OCI-LY3 (cell line): ENCODE measurements at regions not wholly inside any gene's neighbourhood (a gene's known extent, or its start where the extent isn't known, plus 50 kb on each side); places are given as distances from the start of the nearest gene placed in this dataset.

Experiments used
- H2AFZ ChIP-seq: fragments of 200-600, 300-600 bp; shearing (Covaris generic); 2 replicates; pipeline ENCODE4 v1.6.0; 2014; ENCODE audit warnings: antibody characterized with exemption, low read depth, low read length
- H3K27ac ChIP-seq: fragments of 200-600, 300-600 bp; sonication (generic); 2 replicates; pipeline ENCODE4 v1.5.1; 2014; ENCODE audit warnings: mild to moderate bottlenecking, low read length, moderate library complexity, mixed read lengths
- H3K27me3 ChIP-seq: fragments of 200-600, 300-600 bp; sonication (generic); 2 replicates; pipeline ENCODE4 v1.6.1; 2014; ENCODE audit warnings: low read depth, low read length, mixed read lengths
- H3K36me3 ChIP-seq: fragments of 200-600, 300-600 bp; sonication (generic); replicated peaks from 2 replicates; pipeline ENCODE3; 2014; ENCODE audit warnings: low read depth, low read length, mixed read lengths
- H3K4me1 ChIP-seq: fragments of 300-600, 200-600 bp; sonication (generic); 2 replicates; pipeline ENCODE4 v1.6.1; 2014; ENCODE audit warnings: low read length, mixed read lengths
- H3K4me2 ChIP-seq: fragments of 200-600, 300-600 bp; sonication (generic); 2 replicates; pipeline ENCODE4 v1.6.1; 2014; ENCODE audit warnings: low read length, mixed read lengths
- H3K4me3 ChIP-seq: fragments of 300-600, 200-600 bp; sonication (generic); 2 replicates; pipeline ENCODE4 v1.5.1; 2014; ENCODE audit warnings: antibody characterized with exemption, mild to moderate bottlenecking, low read length, moderate library complexity
- H3K79me2 ChIP-seq: fragments of 300-600, 200-600 bp; shearing (Covaris generic); 2 replicates; pipeline ENCODE4 v1.6.1; 2014; ENCODE audit warnings: mild to moderate bottlenecking, low read length, mixed read lengths
- H3K9ac ChIP-seq: fragments of 300-600, 200-600 bp; shearing (Covaris generic); 2 replicates; pipeline ENCODE4 v1.6.0; 2014; ENCODE audit warnings: mild to moderate bottlenecking, low read length, moderate library complexity
- H3K9me3 ChIP-seq: fragments of 200-600, 300-600 bp; shearing (Covaris generic); 2 replicates; pipeline ENCODE4 v1.6.1; 2014; ENCODE audit warnings: low read length, mixed read lengths; ENCODE audit not compliant: insufficient read depth
- H4K20me1 ChIP-seq: fragments of 200-600, 300-600 bp; sonication (generic); 2 replicates; pipeline ENCODE4 v1.6.1; 2016; ENCODE audit warnings: low read length, mixed read lengths; ENCODE audit not compliant: insufficient read depth
- EZH2phosphoT487 ChIP-seq: fragments of 200-600 bp; shearing (Covaris generic); IDR thresholded peaks from 2 replicates; pipeline ENCODE4 v1.6.1; 2018; ENCODE audit warnings: antibody characterized with exemption, mixed run types, low read depth
- TF ChIP-seq, protein P1 (sequence below): fragments of 200-600, 300-600 bp; sonication (generic); IDR thresholded peaks from 2 replicates; pipeline ENCODE4 v1.5.1; 2014; ENCODE audit warnings: antibody characterized with exemption, low read length, low read depth

GRCh38 chr3:77837456-77838025, 797.6 kb downstream of the ROBO2 start:
- no peak overlapping the region for H2AFZ ChIP-seq
- no peaks in the 10 kb centered on the region for H3K36me3 ChIP-seq
- no peaks in the 10 kb centered on the region for H4K20me1 ChIP-seq
- no peak overlapping the region for H3K27ac ChIP-seq
- TF ChIP-seq, protein P1, sequence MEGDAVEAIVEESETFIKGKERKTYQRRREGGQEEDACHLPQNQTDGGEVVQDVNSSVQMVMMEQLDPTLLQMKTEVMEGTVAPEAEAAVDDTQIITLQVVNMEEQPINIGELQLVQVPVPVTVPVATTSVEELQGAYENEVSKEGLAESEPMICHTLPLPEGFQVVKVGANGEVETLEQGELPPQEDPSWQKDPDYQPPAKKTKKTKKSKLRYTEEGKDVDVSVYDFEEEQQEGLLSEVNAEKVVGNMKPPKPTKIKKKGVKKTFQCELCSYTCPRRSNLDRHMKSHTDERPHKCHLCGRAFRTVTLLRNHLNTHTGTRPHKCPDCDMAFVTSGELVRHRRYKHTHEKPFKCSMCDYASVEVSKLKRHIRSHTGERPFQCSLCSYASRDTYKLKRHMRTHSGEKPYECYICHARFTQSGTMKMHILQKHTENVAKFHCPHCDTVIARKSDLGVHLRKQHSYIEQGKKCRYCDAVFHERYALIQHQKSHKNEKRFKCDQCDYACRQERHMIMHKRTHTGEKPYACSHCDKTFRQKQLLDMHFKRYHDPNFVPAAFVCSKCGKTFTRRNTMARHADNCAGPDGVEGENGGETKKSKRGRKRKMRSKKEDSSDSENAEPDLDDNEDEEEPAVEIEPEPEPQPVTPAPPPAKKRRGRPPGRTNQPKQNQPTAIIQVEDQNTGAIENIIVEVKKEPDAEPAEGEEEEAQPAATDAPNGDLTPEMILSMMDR: no peak
- TF ChIP-seq EZH2phosphoT487: no peak
- no peak overlapping the region for H3K4me3 ChIP-seq
- H3K4me1 ChIP-seq: peaks cover 9% of the 10 kb centered on the region
- H3K4me2 ChIP-seq: no peak overlapping the region
- H3K9ac ChIP-seq: no peak overlapping the region
- no peaks in the 10 kb centered on the region for H3K79me2 ChIP-seq
- H3K9me3 ChIP-seq: no peaks in the 10 kb centered on the region
- H3K27me3 ChIP-seq: no peaks in the 10 kb centered on the region

- Histone ChIP-seq H4K20me1 (no peaks in the 10 kb centered on the region), H2AFZ (no peak overlapping the region), H3K36me3 (no peaks in the 10 kb centered on the region), H3K4me1 (no peaks in the 10 kb centered on the region), H3K4me2 (no peak overlapping the region), H3K27me3 (no peaks in the 10 kb centered on the region), H3K27ac (no peak overlapping the region), H3K4me3 (no peak overlapping the region), H3K9me3 (no peaks in the 10 kb centered on the region; the same call in 1 of the 2 replicates), H3K79me2 (no peaks in the 10 kb centered on the region), H3K9ac (no peak overlapping the region)
- no peak for TF ChIP-seq EZH2phosphoT487
- TF ChIP-seq, protein P1: no peak
Observed at GRCh38 chr3:77859156-77859555, 819.3 kb downstream of the ROBO2 start.

DNA sequence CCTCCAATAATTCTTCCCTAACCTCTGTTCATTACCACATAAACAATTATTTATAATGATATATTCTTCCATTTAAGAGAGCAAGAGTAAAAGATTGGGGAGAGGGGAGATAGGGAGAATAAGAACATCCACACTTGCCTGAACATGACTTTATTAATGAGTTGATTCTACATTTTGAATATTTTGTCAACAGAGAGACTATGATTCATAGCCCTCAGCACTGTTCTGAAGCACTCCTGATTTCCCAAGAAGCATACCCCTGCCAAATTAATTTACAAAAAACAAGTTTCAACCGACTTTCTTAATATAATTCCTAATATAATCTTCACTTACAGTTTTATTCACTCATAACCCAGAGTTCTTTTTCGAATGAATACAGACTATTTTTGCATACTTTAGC, 828.8 kb downstream of the ROBO2 start:
- TF ChIP-seq, protein P1: no peak
- no peak for TF ChIP-seq EZH2phosphoT487
- H4K20me1 ChIP-seq: no peaks in the 10 kb centered on the region
- no peaks in the 10 kb centered on the region for H3K79me2 ChIP-seq
- H3K9ac ChIP-seq: no peak overlapping the region
- no peaks in the 10 kb centered on the region for H3K27me3 ChIP-seq
- H3K4me2 ChIP-seq: no peak overlapping the region
- no peak overlapping the region for H3K27ac ChIP-seq
- H3K9me3 ChIP-seq: no peaks in the 10 kb centered on the region
- H3K36me3 ChIP-seq: no peaks in the 10 kb centered on the region
- no peak overlapping the region for H2AFZ ChIP-seq
- no peak overlapping the region for H3K4me3 ChIP-seq
- H3K4me1 ChIP-seq: no peaks in the 10 kb centered on the region

DNA sequence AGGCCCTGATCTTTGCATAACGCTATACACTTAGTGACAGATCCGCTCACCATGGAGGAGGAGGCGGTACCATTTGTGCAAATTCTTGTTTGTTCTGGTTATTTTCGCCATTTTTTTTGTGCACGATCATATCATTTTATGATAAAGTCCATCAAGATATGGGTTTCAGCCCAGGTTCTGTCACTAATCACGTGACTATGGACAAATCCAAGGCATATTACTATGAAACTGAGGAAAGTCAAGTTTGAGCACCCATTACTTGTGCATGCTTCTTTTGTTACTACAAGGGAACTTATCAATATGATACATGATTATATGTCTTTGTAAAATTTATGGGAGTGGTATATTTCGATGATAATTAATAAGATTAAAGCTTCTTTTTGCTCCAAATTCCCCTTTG, 829.5 kb downstream of the ROBO2 start:
- Histone ChIP-seq H3K36me3 (no peaks in the 10 kb centered on the region), H3K4me3 (no peak overlapping the region), H4K20me1 (no peaks in the 10 kb centered on the region), H2AFZ (no peak overlapping the region), H3K9ac (no peak overlapping the region), H3K79me2 (no peaks in the 10 kb centered on the region), H3K9me3 (no peaks in the 10 kb centered on the region), H3K4me2 (no peak overlapping the region), H3K27ac (no peak overlapping the region), H3K27me3 (no peaks in the 10 kb centered on the region), H3K4me1 (no peaks in the 10 kb centered on the region)
- TF ChIP-seq, protein P1: no peak
- TF ChIP-seq EZH2phosphoT487: no peak
